ENCODE measurements at regions not wholly inside any gene's neighbourhood (a gene's known extent, or its start where the extent isn't known, plus 50 kb on each side); places are given as distances from the start of the nearest gene placed in this dataset.

DNA sequence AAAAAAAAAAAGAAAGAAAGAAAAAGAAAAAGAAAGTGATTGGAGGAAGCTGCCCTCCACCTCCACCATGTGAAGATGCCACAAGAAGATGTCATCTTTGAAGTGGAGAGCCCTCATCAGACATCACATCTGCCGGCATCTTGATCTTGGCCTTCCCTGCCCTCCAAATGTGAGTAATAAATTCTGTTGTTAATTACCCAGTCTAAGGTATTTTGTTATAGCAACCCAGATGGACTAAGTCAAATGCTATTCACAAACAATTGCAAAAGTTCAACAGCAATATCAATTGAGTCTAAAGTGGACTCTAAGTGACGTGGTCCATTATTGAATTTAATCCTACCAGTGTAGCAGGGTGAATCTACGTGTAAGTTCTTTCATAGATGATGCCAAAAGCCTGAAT lies 55.9 kb upstream of the NUP160 start (continued):
- TF ChIP-seq SIN3A (IDR thresholded peaks at IDR 0.05; ENCODE audit: borderline replicate concordance, low read depth, low read length) = no peak
- TF ChIP-seq TCF12 (IDR thresholded peaks at IDR 0.05) = no peak
- TF ChIP-seq ELF1 (IDR thresholded peaks at IDR 0.05) = no peak
- no peak for TF ChIP-seq USF1 (IDR thresholded peaks at IDR 0.05; ENCODE audit: borderline replicate concordance, low read depth)
- no peak for TF ChIP-seq NFIC (IDR thresholded peaks at IDR 0.05; ENCODE audit: borderline replicate concordance)

- no peaks in the 10 kb centered on the region for H3K27me3 ChIP-seq (ENCODE audit: insufficient read depth)
- H2AFZ ChIP-seq (ENCODE audit: low read depth) = no peak overlapping the region
- H3K9ac ChIP-seq = no peak overlapping the region
- H3K36me3 ChIP-seq (replicated peaks in 1 of 2; ENCODE audit: control insufficient read depth in 1 of 2, insufficient read depth in 2 of 2, low read length in 1 of 2) = no peaks in the 10 kb centered on the region
- H3K9me2 ChIP-seq = no peaks in the 10 kb centered on the region
- DNase-seq = no peak
- no peaks in the 10 kb centered on the region for H3F3A ChIP-seq (replicated peaks; ENCODE audit: insufficient read depth)
- 100% methylated on average over 2 of the region's 2 CpGs for WGBS (ENCODE audit: low lambda C conversion rate)
- H3K4me3 ChIP-seq (ENCODE audit: low read depth in 2 of 2, low read length in 1 of 2) = no peak overlapping the region
- no peaks in the 10 kb centered on the region for H3K9me3 ChIP-seq
- CTCF ChIA-PET = no interaction called here
- TF ChIP-seq GATA2 (CRISPR knock-in tag; IDR thresholded peaks at IDR 0.05) (no peak), RFX5 (IDR thresholded peaks at IDR 0.05; ENCODE audit: low read length) (no peak), EP300 (IDR thresholded peaks at IDR 0.05; ENCODE audit: borderline replicate concordance in 1 of 2, low read depth in 1 of 2, low read length in 1 of 2) (no peak), SMC3 (IDR thresholded peaks at IDR 0.05; ENCODE audit: low read depth, low read length) (no peak), USF2 (IDR thresholded peaks at IDR 0.05; ENCODE audit: borderline replicate concordance, low read depth, low read length) (no peak), ELF1 (IDR thresholded peaks at IDR 0.05) (no peak), SIN3A (IDR thresholded peaks at IDR 0.05; ENCODE audit: borderline replicate concordance, low read depth, low read length) (no peak), TCF12 (IDR thresholded peaks at IDR 0.05) (no peak), TEAD4 (IDR thresholded peaks at IDR 0.05; ENCODE audit: borderline replicate concordance, insufficient read depth) (no peak), MAX (IDR thresholded peaks at IDR 0.05; ENCODE audit: low read depth) (no peak)
- TF ChIP-seq, protein P1, sequence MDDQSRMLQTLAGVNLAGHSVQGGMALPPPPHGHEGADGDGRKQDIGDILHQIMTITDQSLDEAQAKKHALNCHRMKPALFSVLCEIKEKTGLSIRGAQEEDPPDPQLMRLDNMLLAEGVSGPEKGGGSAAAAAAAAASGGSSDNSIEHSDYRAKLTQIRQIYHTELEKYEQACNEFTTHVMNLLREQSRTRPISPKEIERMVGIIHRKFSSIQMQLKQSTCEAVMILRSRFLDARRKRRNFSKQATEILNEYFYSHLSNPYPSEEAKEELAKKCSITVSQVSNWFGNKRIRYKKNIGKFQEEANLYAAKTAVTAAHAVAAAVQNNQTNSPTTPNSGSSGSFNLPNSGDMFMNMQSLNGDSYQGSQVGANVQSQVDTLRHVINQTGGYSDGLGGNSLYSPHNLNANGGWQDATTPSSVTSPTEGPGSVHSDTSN (IDR thresholded peaks at IDR 0.05) = no peak
- H3K4me2 ChIP-seq = no peak overlapping the region
- H3K27ac ChIP-seq (ENCODE audit: low read depth in 2 of 2, low read length in 1 of 2) = no peak overlapping the region
- H3K4me1 ChIP-seq (ENCODE audit: control insufficient read depth in 1 of 2, insufficient read depth in 2 of 2, low read depth in 1 of 2, low read length in 1 of 2) = no peaks in the 10 kb centered on the region
- H3K79me2 ChIP-seq (ENCODE audit: insufficient read depth) = no peaks in the 10 kb centered on the region
- POLR2A ChIA-PET = no interaction called here
- H4K20me1 ChIP-seq (ENCODE audit: insufficient read depth) = no peaks in the 10 kb centered on the region
Observed at GRCh38 chr11:47899801-47900200, 51.7 kb upstream of the NUP160 start.

Small RNA genes in the stretch of these regions (small RNA-seq; reads per million reads assigned to genes)
- 0 reads per million in 7 experiments for gene AC023232.1
